ENCODE measurements at regions not wholly inside any gene's neighbourhood (a gene's known extent, or its start where the extent isn't known, plus 50 kb on each side); places are given as distances from the start of the nearest gene placed in this dataset.
A peak's percentile ranks its signal among the peaks of the same experiment; 100 is the strongest.

GRCh38 chr6:11431455-11431937 is 106.1 kb upstream of the TMEM170B start (continued):
- TF ChIP-seq EP300 (IDR thresholded peaks at IDR 0.05; ENCODE audit: low read depth in 2 of 2, low read length in 2 of 2) (peak in 1 of 2 experiments; percentile 89; a peak in 2 of 4 replicates), EP300 (CRISPR knock-in tag; IDR thresholded peaks at IDR 0.05; ENCODE audit: borderline replicate concordance) (peak; percentile 67; the same call in 1 of the 2 replicates), XRCC5 (optimal IDR thresholded peaks at IDR 0.05; ENCODE audit: low read length) (peak; percentile 63), SMAD3 (CRISPR knock-in tag; IDR thresholded peaks at IDR 0.05) (peak; percentile 55; the same call in 1 of the 2 replicates), ATF2 (CRISPR knock-in tag; IDR thresholded peaks at IDR 0.05) (peak; percentile 79; the same call in 1 of the 2 replicates), ZBTB3 (CRISPR knock-in tag; IDR thresholded peaks at IDR 0.05; ENCODE audit: borderline replicate concordance, low read depth) (no peak), SUZ12 (IDR thresholded peaks at IDR 0.05; ENCODE audit: low read depth, low read length) (no peak), KLF16 (CRISPR knock-in tag; IDR thresholded peaks at IDR 0.05) (peak in 1 of 2 experiments; percentile 37; a peak in 1 of 4 replicates), ZNF282 (IDR thresholded peaks at IDR 0.05; ENCODE audit: partially characterized antibody) (no peak), ZKSCAN1 (IDR thresholded peaks at IDR 0.05; ENCODE audit: low read length) (no peak), FOXP4 (CRISPR knock-in tag; IDR thresholded peaks at IDR 0.05) (peak; percentile 73), PRDM15 (CRISPR knock-in tag; IDR thresholded peaks at IDR 0.05) (no peak), YY1 (IDR thresholded peaks at IDR 0.05; ENCODE audit: insufficient read depth, insufficient replicate concordance, low read depth, low read length) (no peak), ZNF710 (CRISPR knock-in tag; IDR thresholded peaks at IDR 0.05; ENCODE audit: borderline replicate concordance) (no peak), NFYB (CRISPR knock-in tag; IDR thresholded peaks at IDR 0.05) (no peak), SMARCE1 (IDR thresholded peaks at IDR 0.05; ENCODE audit: borderline replicate concordance) (no peak), ZNF589 (CRISPR knock-in tag; conservative IDR thresholded peaks at IDR 0.05) (no peak), ZNF225 (CRISPR knock-in tag; IDR thresholded peaks at IDR 0.05) (no peak), JUNB (CRISPR knock-in tag; IDR thresholded peaks at IDR 0.05; ENCODE audit: borderline replicate concordance) (no peak), KLF9 (CRISPR knock-in tag; IDR thresholded peaks at IDR 0.05; ENCODE audit: low read depth) (no peak), SAFB2 (CRISPR knock-in tag; IDR thresholded peaks at IDR 0.05; ENCODE audit: borderline replicate concordance, low read depth) (no peak)

All from HepG2 (cell line).